ENCODE measurements at regions not wholly inside any gene's neighbourhood (a gene's known extent, or its start where the extent isn't known, plus 50 kb on each side); places are given as distances from the start of the nearest gene placed in this dataset.

GRCh38 chr17:5861246-5861645 lies 208.9 kb upstream of the WSCD1 start:
- no peaks in the 10 kb centered on the region for H3K4me1 Mint-ChIP-seq (ENCODE audit: unreplicated experiment)

GRCh38 chr17:5861854-5862253 lies 208.3 kb upstream of the WSCD1 start:
- H3K27me3 Mint-ChIP-seq (ENCODE audit: unreplicated experiment), result peaks cover 6% of the 10 kb centered on the region

More at GRCh38 chr17:5861246-5861645, 208.9 kb upstream of the WSCD1 start:
- H3K4me3 Mint-ChIP-seq (ENCODE audit: unreplicated experiment), result no peak overlapping the region
- no peak for DNase-seq (ENCODE audit: low spot score)
- no peak for TF ChIP-seq CTCF (IDR thresholded peaks at IDR 0.05; ENCODE audit: unreplicated experiment)
- H3K36me3 Mint-ChIP-seq (ENCODE audit: low read depth, unreplicated experiment), result no peaks in the 10 kb centered on the region
- no peak overlapping the region for H3K27ac Mint-ChIP-seq (ENCODE audit: unreplicated experiment)
- peaks cover 2% of the 10 kb centered on the region for H3K9me3 Mint-ChIP-seq (ENCODE audit: unreplicated experiment)
- peaks cover 6% of the 10 kb centered on the region for H3K27me3 Mint-ChIP-seq (ENCODE audit: unreplicated experiment)

GRCh38 chr17:5862395-5862794 lies 207.8 kb upstream of the WSCD1 start:
- no peak for DNase-seq (ENCODE audit: low spot score)
- no peaks in the 10 kb centered on the region for H3K36me3 Mint-ChIP-seq (ENCODE audit: low read depth, unreplicated experiment)
- peaks cover 5% of the 10 kb centered on the region for H3K27me3 Mint-ChIP-seq (ENCODE audit: unreplicated experiment)

More at GRCh38 chr17:5861854-5862253, 208.3 kb upstream of the WSCD1 start:
- no peaks in the 10 kb centered on the region for H3K4me1 Mint-ChIP-seq (ENCODE audit: unreplicated experiment)
- no peaks in the 10 kb centered on the region for H3K9me3 Mint-ChIP-seq (ENCODE audit: unreplicated experiment)
- TF ChIP-seq CTCF (IDR thresholded peaks at IDR 0.05; ENCODE audit: unreplicated experiment), result no peak
- no peak overlapping the region for H3K4me3 Mint-ChIP-seq (ENCODE audit: unreplicated experiment)
- H3K27ac Mint-ChIP-seq (ENCODE audit: unreplicated experiment), result no peak overlapping the region
- H3K36me3 Mint-ChIP-seq (ENCODE audit: low read depth, unreplicated experiment), result no peaks in the 10 kb centered on the region
- no peak for DNase-seq (ENCODE audit: low spot score)

GRCh38 chr17:5864741-5865657 lies 205.2 kb upstream of the WSCD1 start:
- DNase-seq (ENCODE audit: low spot score), result no peak
- Mint-ChIP-seq H3K4me1 (ENCODE audit: unreplicated experiment) (no peaks in the 10 kb centered on the region), H3K9me3 (ENCODE audit: unreplicated experiment) (no peaks in the 10 kb centered on the region), H3K27ac (ENCODE audit: unreplicated experiment) (no peak overlapping the region), H3K27me3 (ENCODE audit: unreplicated experiment) (peaks cover 5% of the 10 kb centered on the region), H3K36me3 (ENCODE audit: low read depth, unreplicated experiment) (no peaks in the 10 kb centered on the region), H3K4me3 (ENCODE audit: unreplicated experiment) (no peak overlapping the region)
- TF ChIP-seq CTCF (IDR thresholded peaks at IDR 0.05; ENCODE audit: unreplicated experiment), result no peak

More at GRCh38 chr17:5862395-5862794, 207.8 kb upstream of the WSCD1 start:
- Mint-ChIP-seq H3K27ac (ENCODE audit: unreplicated experiment) (no peak overlapping the region), H3K9me3 (ENCODE audit: unreplicated experiment) (no peaks in the 10 kb centered on the region), H3K4me3 (ENCODE audit: unreplicated experiment) (no peak overlapping the region), H3K4me1 (ENCODE audit: unreplicated experiment) (no peaks in the 10 kb centered on the region)
- no peak for TF ChIP-seq CTCF (IDR thresholded peaks at IDR 0.05; ENCODE audit: unreplicated experiment)

GRCh38 chr17:5866978-5867377 lies 203.2 kb upstream of the WSCD1 start:
- Mint-ChIP-seq H3K27me3 (ENCODE audit: unreplicated experiment) (peaks cover 2% of the 10 kb centered on the region), H3K4me1 (ENCODE audit: unreplicated experiment) (no peaks in the 10 kb centered on the region), H3K36me3 (ENCODE audit: low read depth, unreplicated experiment) (no peaks in the 10 kb centered on the region), H3K4me3 (ENCODE audit: unreplicated experiment) (no peak overlapping the region), H3K9me3 (ENCODE audit: unreplicated experiment) (no peaks in the 10 kb centered on the region), H3K27ac (ENCODE audit: unreplicated experiment) (no peak overlapping the region)
- DNase-seq (ENCODE audit: low spot score), result no peak
- no peak for TF ChIP-seq CTCF (IDR thresholded peaks at IDR 0.05; ENCODE audit: unreplicated experiment)

Data from endothelial cell (in vitro differentiated cells).